WI38 (cell line): ENCODE measurements at regions not wholly inside any gene's neighbourhood (a gene's known extent, or its start where the extent isn't known, plus 50 kb on each side); places are given as distances from the start of the nearest gene placed in this dataset.

Experiments used
- H3K4me3 ChIP-seq: 2 replicates; pipeline ENCODE4 v1.5.1; 2011; ENCODE audit warnings: low read depth, mild to moderate bottlenecking, control low read depth, low read length
- CTCF ChIP-seq: IDR thresholded peaks from 2 replicates; pipeline ENCODE4 v1.5.1; 2012; ENCODE audit warnings: low read depth, mild to moderate bottlenecking, control low read depth, low read length

GRCh38 chr4:148883891-148884290 is 441.7 kb upstream of the NR3C2 start:
- no peak for TF ChIP-seq CTCF
- no peak overlapping the region for H3K4me3 ChIP-seq

DNA sequence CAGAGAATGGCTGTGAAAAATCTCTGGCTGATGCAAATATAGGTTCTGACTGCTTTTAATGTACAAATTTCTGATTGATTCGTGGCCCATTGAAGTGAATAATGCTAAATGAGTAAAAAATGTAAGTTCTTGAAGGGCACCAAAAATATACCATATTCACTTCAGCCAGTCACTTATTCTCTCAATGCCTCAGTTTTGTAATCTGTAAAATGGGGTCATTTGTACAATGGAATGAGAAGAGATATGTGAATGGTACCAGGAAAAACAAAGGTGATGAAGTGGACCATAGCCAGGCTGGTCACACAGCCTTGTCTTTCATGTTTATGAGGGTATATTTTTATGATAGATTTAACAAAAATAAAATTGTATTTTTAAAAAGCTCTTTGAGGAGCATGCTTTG is 441.2 kb upstream of the NR3C2 start:
- no peak overlapping the region for H3K4me3 ChIP-seq
- TF ChIP-seq CTCF: no peak

DNA sequence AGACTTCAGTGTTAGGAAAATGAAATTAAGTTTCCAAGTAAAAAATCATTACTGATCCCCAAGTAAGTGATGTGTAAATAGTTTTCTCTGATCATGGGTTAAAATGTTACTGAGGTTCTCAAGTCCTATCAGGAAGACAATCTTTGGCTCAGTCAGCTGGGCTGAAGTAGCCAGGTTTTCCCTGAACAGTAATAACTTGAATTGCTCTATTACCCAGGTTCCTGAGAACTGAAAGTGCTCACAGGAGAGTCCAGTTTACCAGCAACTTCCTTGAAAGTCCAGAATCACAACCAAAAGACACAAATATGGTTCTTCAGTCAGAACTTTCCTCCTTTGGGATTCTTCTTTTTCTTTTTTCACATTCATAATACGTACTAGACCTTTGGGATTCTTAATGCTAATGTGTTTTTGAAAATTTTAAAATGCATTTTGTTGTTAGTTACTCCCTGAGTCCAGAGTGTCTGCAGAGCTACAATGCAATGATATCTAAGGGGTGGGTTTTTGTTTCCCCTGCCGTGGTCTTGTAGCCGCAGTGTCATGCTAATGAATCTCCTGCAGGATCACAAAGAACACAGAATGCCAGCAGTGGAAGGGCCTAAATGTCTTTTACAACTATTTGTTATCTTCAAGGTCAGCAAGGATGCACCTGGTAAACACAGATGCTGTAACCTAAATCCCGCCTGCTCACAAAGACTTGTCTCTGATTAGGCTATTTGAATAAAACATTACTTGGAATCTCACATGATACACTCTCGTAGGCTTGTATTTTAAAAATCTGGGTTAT is 439.8 kb upstream of the NR3C2 start:
- no peak overlapping the region for H3K4me3 ChIP-seq

GRCh38 chr4:148874331-148874730 is 432.1 kb upstream of the NR3C2 start:
- no peak overlapping the region for H3K4me3 ChIP-seq
- TF ChIP-seq CTCF: no peak

More for the DNA sequence above, 439.8 kb upstream of the NR3C2 start:
- no peak for TF ChIP-seq CTCF

DNA sequence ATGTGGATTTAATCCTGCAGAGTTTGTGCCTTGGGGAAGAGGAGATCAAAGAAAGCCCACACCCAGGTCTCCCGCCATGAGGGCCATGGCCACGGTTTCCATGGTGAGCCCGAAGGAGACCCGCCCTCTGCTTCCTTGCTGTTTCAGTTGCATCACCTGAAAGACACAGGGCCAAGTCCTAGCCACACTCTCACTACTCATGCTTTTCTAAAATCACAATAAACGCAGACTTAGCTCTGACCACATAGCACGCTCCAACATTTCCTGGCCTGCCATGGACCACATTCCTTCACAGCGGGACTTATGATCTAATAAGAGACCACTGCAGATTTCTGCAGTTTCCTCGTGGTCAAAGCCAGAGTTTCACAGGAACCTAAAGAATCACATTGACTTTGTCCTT is 426.0 kb upstream of the NR3C2 start:
- no peak overlapping the region for H3K4me3 ChIP-seq
- no peak for TF ChIP-seq CTCF

DNA sequence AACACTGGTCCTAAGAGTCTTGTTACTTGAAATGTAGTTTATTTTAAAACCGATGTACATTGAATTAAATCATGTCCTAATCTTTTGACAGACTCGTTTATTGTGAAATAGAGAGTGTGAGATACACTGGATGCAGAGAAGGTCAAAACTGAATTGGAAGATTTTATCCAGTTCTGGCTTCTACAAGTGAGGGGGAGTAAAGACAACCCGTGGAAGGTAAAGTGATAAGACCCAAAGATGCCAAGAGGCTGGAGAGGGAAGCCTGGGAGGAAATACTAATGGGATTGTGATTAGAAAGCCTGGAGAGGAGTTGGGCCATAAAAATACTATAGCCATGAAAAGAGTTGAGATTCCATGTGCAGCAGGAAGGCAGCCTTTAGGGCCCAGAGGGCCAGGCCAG is 424.5 kb upstream of the NR3C2 start:
- no peak for TF ChIP-seq CTCF
- no peak overlapping the region for H3K4me3 ChIP-seq

DNA sequence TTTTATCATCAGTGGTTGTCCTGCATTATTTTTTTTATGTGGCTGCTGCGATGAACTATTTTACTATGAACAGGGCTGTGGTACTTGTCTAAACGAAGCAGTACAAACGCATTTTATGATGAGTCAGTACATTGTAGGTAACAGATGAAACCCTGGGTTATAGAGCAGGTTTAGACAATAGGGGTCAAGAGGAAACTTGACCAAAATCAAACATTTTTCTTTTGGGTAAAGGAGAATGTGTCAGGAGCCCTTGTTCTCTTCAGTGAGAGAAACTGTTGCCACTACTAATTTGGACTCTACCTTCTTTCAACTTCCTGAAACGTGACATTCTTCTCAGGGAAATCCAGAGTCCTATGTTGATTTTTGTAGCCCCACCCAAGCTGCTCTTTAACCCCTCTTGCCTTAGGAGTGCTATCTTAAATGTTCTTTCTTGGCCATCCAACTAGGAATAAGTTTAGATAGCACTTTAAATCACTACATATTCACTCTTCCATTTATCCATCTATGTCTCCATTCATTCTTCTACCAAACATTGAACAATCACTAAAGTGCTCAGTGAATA is 415.8 kb upstream of the NR3C2 start:
- TF ChIP-seq CTCF: no peak
- H3K4me3 ChIP-seq: no peak overlapping the region
